ENCODE measurements at regions not wholly inside any gene's neighbourhood (a gene's known extent, or its start where the extent isn't known, plus 50 kb on each side); places are given as distances from the start of the nearest gene placed in this dataset.
"Not testable (repeated sequence)": the region's sequence is repeated elsewhere in the genome, so short reads cannot be mapped to it uniquely, and the experiment has no call there.

DNA sequence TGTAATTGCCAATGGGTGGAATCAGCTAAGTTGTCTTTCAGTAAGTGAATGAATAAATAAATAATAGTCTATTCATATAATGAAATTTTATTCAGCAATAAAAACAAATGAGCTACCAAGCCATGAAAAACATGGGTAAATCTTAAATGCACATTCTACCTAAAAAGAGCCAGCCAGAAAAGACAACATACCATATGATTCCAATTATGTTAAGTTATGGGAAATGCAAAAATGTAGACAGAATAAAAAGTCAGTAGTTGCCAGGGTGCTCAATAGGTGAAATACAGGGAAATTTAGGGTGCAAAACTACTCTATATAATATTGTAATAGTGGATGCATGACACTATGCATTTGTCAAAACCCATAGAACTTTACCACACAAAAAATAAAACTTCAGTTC lies 277.2 kb upstream of the EPHA6 start:
- intact Hi-C loops (cut with DNase I) = no loop called here
- Histone ChIP-seq H3K4me1 (ENCODE audit: insufficient read depth) (no peaks in the 10 kb centered on the region), H3K36me3 (no peaks in the 10 kb centered on the region), H3K9me3 (no peaks in the 10 kb centered on the region), H3K27ac (no peak overlapping the region), H3K4me3 (no peak overlapping the region), H3K27me3 (no peaks in the 10 kb centered on the region)
- DNase-seq = no peak
- TF ChIP-seq POLR2A (IDR thresholded peaks at IDR 0.05) (no peak), EP300 (IDR thresholded peaks at IDR 0.05) (no peak), CTCF (IDR thresholded peaks at IDR 0.05) (no peak)

GRCh38 chr3:96538186-96538585 lies 276.2 kb upstream of the EPHA6 start:
- Histone ChIP-seq H3K27me3 (no peaks in the 10 kb centered on the region), H3K27ac (no peak overlapping the region), H3K4me3 (no peak overlapping the region), H3K36me3 (no peaks in the 10 kb centered on the region), H3K9me3 (no peaks in the 10 kb centered on the region), H3K4me1 (ENCODE audit: insufficient read depth) (no peaks in the 10 kb centered on the region)
- intact Hi-C loops (cut with DNase I) = no loop called here
- DNase-seq = no peak
- 54 to 79% (median 72%) methylated on average over 1 of the region's 1 CpG for WGBS, 3 donors
- TF ChIP-seq EP300 (IDR thresholded peaks at IDR 0.05) = no peak
- no peak for TF ChIP-seq CTCF (IDR thresholded peaks at IDR 0.05)
- TF ChIP-seq POLR2A (IDR thresholded peaks at IDR 0.05) = no peak

GRCh38 chr3:96548073-96548472 lies 266.3 kb upstream of the EPHA6 start:
- no peaks in the 10 kb centered on the region for H3K36me3 ChIP-seq
- WGBS, 3 donors = 29 to 54% (median 51%) methylated on average over 3 of the region's 3 CpGs
- no peak for TF ChIP-seq CTCF (IDR thresholded peaks at IDR 0.05)
- no peak for TF ChIP-seq EP300 (IDR thresholded peaks at IDR 0.05)
- no peak for TF ChIP-seq POLR2A (IDR thresholded peaks at IDR 0.05)
- no peaks in the 10 kb centered on the region for H3K4me1 ChIP-seq (ENCODE audit: insufficient read depth)
- no peaks in the 10 kb centered on the region for H3K27me3 ChIP-seq
- H3K4me3 ChIP-seq = no peak overlapping the region
- DNase-seq = no peak
- no peaks in the 10 kb centered on the region for H3K9me3 ChIP-seq
- intact Hi-C loops (cut with DNase I) = no loop called here
- no peak overlapping the region for H3K27ac ChIP-seq

DNA sequence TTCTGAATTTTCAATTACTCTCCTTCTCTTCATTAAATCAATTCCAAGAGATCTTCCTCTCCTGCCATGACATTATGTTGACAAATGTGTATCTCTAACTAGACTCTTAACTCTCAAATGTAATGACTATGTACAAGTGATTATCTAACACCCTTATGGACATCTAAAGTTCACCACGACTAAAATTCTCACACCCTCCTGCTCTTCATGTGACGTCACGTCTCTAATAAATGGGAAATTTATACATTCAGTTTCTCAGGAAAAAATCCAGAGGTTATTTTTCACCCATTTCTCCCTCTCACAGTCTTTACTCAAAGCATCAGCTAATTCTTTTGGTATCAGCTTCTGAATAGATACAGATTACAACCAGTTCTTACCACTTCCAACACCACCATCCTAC lies 237.5 kb upstream of the EPHA6 start:
- H3K4me1 ChIP-seq (ENCODE audit: insufficient read depth) = no peaks in the 10 kb centered on the region
- no peak overlapping the region for H3K4me3 ChIP-seq
- no peak for DNase-seq
- 82 to 90% (median 84%) methylated on average over 3 of the region's 3 CpGs for WGBS, 3 donors
- no peaks in the 10 kb centered on the region for H3K36me3 ChIP-seq
- H3K27me3 ChIP-seq = no peaks in the 10 kb centered on the region
- TF ChIP-seq CTCF (IDR thresholded peaks at IDR 0.05) (no peak), EP300 (IDR thresholded peaks at IDR 0.05) (no peak)
- intact Hi-C loops (cut with DNase I) = no loop called here
- H3K27ac ChIP-seq = no peak overlapping the region
- no peaks in the 10 kb centered on the region for H3K9me3 ChIP-seq

DNA sequence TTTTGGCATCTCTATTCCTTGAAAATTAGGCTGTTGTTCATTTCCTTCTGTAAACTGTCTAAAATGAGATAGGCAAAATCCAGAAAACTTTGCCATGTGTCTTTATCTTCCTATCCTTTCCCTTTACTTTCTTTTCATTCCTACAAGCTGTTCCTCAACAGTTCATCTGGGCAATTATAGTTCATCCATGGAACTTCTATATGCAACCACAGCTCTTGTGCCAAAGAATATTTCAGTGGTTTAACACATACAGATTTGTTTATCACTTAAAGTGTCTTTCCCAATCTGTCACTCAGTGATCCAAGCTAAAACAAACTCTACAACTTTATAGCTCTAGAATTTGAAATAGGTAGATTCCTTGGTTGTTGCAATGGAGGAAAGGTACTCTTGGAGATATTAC lies 230.3 kb upstream of the EPHA6 start:
- no peak for DNase-seq
- no peak overlapping the region for H3K4me3 ChIP-seq
- intact Hi-C loops (cut with DNase I) = no loop called here
- no peak for TF ChIP-seq POLR2A (IDR thresholded peaks at IDR 0.05)
- no peak for TF ChIP-seq EP300 (IDR thresholded peaks at IDR 0.05)
- TF ChIP-seq CTCF (IDR thresholded peaks at IDR 0.05) = no peak
- no peaks in the 10 kb centered on the region for H3K4me1 ChIP-seq (ENCODE audit: insufficient read depth)
- H3K36me3 ChIP-seq = no peaks in the 10 kb centered on the region
- H3K27ac ChIP-seq = no peak overlapping the region
- H3K27me3 ChIP-seq = no peaks in the 10 kb centered on the region
- no peaks in the 10 kb centered on the region for H3K9me3 ChIP-seq

GRCh38 chr3:96606865-96607264 lies 207.5 kb upstream of the EPHA6 start:
- DNase-seq; intact Hi-C loops (cut with DNase I); H3K27ac ChIP-seq; H3K4me3 ChIP-seq; H3K4me1 ChIP-seq (ENCODE audit: insufficient read depth); H3K9me3 ChIP-seq; H3K27me3 ChIP-seq; H3K36me3 ChIP-seq: not testable (repeated sequence)
- 73 to 85% (median 85%) methylated on average over 6 of the region's 6 CpGs for WGBS, 3 donors
